Lower lobe of right lung (tissue), 2 donors: ENCODE measurements at regions not wholly inside any gene's neighbourhood (a gene's known extent, or its start where the extent isn't known, plus 50 kb on each side); places are given as distances from the start of the nearest gene placed in this dataset.
A peak's percentile ranks its signal among the peaks of the same experiment; 100 is the strongest.

Experiments used
- ATAC-seq, 2 donors: fragments of 200-7000 bp; cut with Tn5 transposase; one replicate each; pipeline ENCODE4 v1.9.1; 2020 to 2022; ENCODE audit warnings: mild to moderate bottlenecking in 2 of 2, moderate library complexity in 2 of 2
- DNase-seq: peaks from one replicate; pipeline ENCODE4 v3.0.0-alpha.2; 2020
- H3K27ac ChIP-seq: fragments of 200-600 bp; one replicate; pipeline ENCODE4 v1.8.0; 2022
- H3K27me3 ChIP-seq: fragments of 200-600 bp; one replicate; pipeline ENCODE4 v1.8.0; 2022; ENCODE audit warnings: low read depth
- H3K36me3 ChIP-seq: fragments of 200-600 bp; one replicate; pipeline ENCODE4 v1.8.0; 2022; ENCODE audit warnings: mild to moderate bottlenecking
- H3K4me1 ChIP-seq: fragments of 200-600 bp; one replicate; pipeline ENCODE4 v1.8.0; 2022
- H3K4me3 ChIP-seq: fragments of 200-600 bp; one replicate; pipeline ENCODE4 v1.8.0; 2022; ENCODE audit warnings: mild to moderate bottlenecking
- H3K9me3 ChIP-seq: fragments of 200-600 bp; one replicate; pipeline ENCODE4 v1.8.0; 2022
- CTCF ChIP-seq: fragments of 200-600 bp; IDR thresholded peaks from one replicate; pipeline ENCODE4 v1.8.0; 2022; ENCODE audit warnings: antibody characterized with exemption, mild to moderate bottlenecking
- intact Hi-C: fragments of 100-400 bp; cut with DNase I; formaldehyde crosslinking; loops from one replicate; pipeline ENCODE4 v1.11.0; 2022
- donor health status: DM: no; HTN: yes; CAD: no; lungs with severe emphysema.

GRCh38 chr11:134737563-134738510, 325.8 kb upstream of the B3GAT1 start:
- Histone ChIP-seq H3K36me3 (no peaks in the 10 kb centered on the region), H3K4me3 (no peak overlapping the region), H3K27me3 (no peaks in the 10 kb centered on the region), H3K4me1 (peaks cover 13% of the 10 kb centered on the region), H3K27ac (no peak overlapping the region), H3K9me3 (no peaks in the 10 kb centered on the region)
- TF ChIP-seq CTCF, result no peak
- no peak for DNase-seq
- ATAC-seq, result no peak
- intact Hi-C loops, result no loop called here

- no peak for TF ChIP-seq CTCF
- Histone ChIP-seq H3K9me3 (no peaks in the 10 kb centered on the region), H3K27me3 (no peaks in the 10 kb centered on the region), H3K4me1 (peaks cover 3% of the 10 kb centered on the region), H3K27ac (no peak overlapping the region), H3K4me3 (no peak overlapping the region), H3K36me3 (no peaks in the 10 kb centered on the region)
- intact Hi-C loops, result no loop called here
- DNase-seq (no peak), ATAC-seq (peak in 1 of 2 donors; percentile 35)
Measured at GRCh38 chr11:134736251-134736947, 324.4 kb upstream of the B3GAT1 start.

GRCh38 chr11:134734894-134735293, 322.9 kb upstream of the B3GAT1 start:
- Histone ChIP-seq H3K36me3 (no peaks in the 10 kb centered on the region), H3K27me3 (no peaks in the 10 kb centered on the region), H3K4me1 (no peaks in the 10 kb centered on the region), H3K27ac (no peak overlapping the region), H3K4me3 (no peak overlapping the region), H3K9me3 (no peaks in the 10 kb centered on the region)
- ATAC-seq, result no peak
- no peak for DNase-seq
- intact Hi-C loops, result no loop called here
- TF ChIP-seq CTCF, result no peak

GRCh38 chr11:134734141-134734845, 322.3 kb upstream of the B3GAT1 start:
- ATAC-seq (no peak), DNase-seq (no peak)
- Histone ChIP-seq H3K36me3 (no peaks in the 10 kb centered on the region), H3K9me3 (no peaks in the 10 kb centered on the region), H3K4me3 (no peak overlapping the region), H3K4me1 (no peaks in the 10 kb centered on the region), H3K27me3 (no peaks in the 10 kb centered on the region), H3K27ac (no peak overlapping the region)
- intact Hi-C loops, result no loop called here
- no peak for TF ChIP-seq CTCF

GRCh38 chr11:134733646-134734045, 321.6 kb upstream of the B3GAT1 start:
- no peaks in the 10 kb centered on the region for H3K36me3 ChIP-seq

More at GRCh38 chr11:134733646-134734045, 321.6 kb upstream of the B3GAT1 start:
- intact Hi-C loops, result no loop called here
- no peak for TF ChIP-seq CTCF
- H3K4me1 ChIP-seq, result no peaks in the 10 kb centered on the region
- ATAC-seq (no peak), DNase-seq (no peak)
- no peak overlapping the region for H3K4me3 ChIP-seq
- no peak overlapping the region for H3K27ac ChIP-seq
- no peaks in the 10 kb centered on the region for H3K9me3 ChIP-seq
- no peaks in the 10 kb centered on the region for H3K27me3 ChIP-seq
